ENCODE measurements at regions not wholly inside any gene's neighbourhood (a gene's known extent, or its start where the extent isn't known, plus 50 kb on each side); places are given as distances from the start of the nearest gene placed in this dataset.

DNA sequence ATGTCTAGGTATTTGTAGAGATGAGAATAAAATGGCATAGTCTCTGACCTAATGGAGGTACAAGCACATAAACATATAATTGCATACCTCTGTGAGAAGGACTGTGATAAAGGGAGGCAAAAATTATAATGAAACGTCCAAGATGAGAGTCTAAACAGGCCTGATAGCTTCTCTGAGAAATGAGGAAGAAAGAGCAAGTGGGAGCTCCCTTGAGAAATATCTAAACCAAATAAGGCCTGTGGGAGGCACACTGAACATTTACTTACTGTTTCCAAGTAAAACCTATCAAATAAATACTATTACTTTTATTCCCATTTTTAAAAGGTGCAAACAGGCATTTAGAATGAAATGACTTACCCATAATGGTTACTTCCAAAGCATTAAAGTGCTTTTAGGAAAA is 125.6 kb upstream of the PAPPA start:
- TF ChIP-seq, protein P1, sequence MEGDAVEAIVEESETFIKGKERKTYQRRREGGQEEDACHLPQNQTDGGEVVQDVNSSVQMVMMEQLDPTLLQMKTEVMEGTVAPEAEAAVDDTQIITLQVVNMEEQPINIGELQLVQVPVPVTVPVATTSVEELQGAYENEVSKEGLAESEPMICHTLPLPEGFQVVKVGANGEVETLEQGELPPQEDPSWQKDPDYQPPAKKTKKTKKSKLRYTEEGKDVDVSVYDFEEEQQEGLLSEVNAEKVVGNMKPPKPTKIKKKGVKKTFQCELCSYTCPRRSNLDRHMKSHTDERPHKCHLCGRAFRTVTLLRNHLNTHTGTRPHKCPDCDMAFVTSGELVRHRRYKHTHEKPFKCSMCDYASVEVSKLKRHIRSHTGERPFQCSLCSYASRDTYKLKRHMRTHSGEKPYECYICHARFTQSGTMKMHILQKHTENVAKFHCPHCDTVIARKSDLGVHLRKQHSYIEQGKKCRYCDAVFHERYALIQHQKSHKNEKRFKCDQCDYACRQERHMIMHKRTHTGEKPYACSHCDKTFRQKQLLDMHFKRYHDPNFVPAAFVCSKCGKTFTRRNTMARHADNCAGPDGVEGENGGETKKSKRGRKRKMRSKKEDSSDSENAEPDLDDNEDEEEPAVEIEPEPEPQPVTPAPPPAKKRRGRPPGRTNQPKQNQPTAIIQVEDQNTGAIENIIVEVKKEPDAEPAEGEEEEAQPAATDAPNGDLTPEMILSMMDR (IDR thresholded peaks at IDR 0.05; ENCODE audit: borderline replicate concordance, insufficient read depth, low read depth, low read length): no peak
- no peak overlapping the region for H3K4me3 ChIP-seq (ENCODE audit: low read depth, low read length)

DNA sequence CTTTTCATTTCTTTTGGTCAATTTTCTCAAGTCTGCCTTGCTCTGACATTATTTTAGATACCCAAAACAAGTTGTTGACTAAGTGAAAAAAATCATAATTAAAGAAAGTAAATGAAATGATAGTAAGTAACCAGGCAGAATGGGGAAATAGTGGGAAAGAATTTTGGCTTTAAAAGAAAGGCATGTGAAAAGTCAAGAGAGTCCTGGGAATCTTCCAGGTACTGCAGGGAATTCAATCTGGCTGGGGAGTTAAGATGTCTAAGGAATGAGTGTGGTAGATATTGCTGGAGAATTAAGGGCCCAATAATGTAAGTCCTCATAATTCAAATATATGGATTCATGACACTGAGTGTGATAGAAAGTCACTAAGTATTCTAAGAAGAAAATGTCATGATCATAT is 123.1 kb upstream of the PAPPA start:
- no peak overlapping the region for H3K4me3 ChIP-seq (ENCODE audit: low read depth, low read length)
- TF ChIP-seq, protein P1 (IDR thresholded peaks at IDR 0.05; ENCODE audit: borderline replicate concordance, insufficient read depth, low read depth, low read length): no peak

DNA sequence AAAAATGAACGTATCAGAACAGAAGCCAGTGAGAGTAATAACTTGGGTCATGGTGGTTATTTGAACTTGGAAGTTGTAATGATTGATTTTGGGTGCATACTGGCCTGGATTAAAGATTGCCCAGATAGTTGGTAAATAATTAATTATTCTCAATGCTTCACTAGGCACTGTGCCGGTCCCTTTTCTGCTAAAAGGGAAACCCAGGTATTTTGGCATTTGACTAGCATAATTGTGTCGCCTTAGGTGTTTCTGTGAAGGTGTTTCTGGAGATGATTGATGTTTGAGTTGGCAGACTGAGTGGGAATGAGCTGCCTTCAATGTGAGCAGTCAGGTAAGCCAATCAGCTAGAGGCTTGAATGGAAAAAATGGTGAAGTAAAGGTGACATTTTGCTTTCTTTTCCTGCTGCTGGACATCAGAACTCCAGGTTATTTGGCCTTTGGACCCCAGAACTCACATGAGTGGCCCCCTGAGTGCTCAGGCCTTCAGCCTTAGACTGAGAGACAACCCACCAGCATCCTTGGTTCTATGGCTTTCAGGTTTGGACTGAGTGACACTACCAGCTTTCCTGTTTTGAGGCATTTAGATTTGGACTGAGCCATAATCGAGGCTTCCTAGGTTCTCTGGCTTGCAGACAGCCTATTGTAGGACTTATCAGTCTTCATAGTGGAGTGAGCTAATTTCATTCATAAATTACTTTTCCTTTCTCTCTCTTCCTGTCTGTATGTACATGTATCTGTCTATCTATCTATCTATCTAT is 120.7 kb upstream of the PAPPA start:
- no peak overlapping the region for H3K4me3 ChIP-seq (ENCODE audit: low read depth, low read length)
- TF ChIP-seq, protein P1 (IDR thresholded peaks at IDR 0.05; ENCODE audit: borderline replicate concordance, insufficient read depth, low read depth, low read length): no peak

DNA sequence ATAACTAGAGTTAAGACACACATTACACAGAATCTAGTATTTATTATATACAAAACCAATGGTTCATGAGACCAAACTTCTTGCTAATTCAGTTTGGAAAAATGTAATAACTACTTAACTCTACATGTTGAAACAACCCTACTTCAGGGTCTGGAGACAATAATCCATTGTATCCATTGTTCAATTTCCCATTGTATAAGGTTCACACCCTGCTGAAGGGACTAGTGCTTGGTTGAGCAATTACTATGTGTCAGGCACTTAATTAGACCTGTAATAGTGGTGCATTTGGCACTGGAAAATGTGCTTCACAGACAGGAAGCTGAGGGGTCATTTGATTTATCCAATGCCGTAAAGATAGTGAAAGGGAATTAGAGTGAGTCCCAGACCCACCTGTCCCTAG is 114.3 kb upstream of the PAPPA start:
- TF ChIP-seq, protein P1 (IDR thresholded peaks at IDR 0.05; ENCODE audit: borderline replicate concordance, insufficient read depth, low read depth, low read length): no peak
- H3K4me3 ChIP-seq (ENCODE audit: low read depth, low read length): no peak overlapping the region

DNA sequence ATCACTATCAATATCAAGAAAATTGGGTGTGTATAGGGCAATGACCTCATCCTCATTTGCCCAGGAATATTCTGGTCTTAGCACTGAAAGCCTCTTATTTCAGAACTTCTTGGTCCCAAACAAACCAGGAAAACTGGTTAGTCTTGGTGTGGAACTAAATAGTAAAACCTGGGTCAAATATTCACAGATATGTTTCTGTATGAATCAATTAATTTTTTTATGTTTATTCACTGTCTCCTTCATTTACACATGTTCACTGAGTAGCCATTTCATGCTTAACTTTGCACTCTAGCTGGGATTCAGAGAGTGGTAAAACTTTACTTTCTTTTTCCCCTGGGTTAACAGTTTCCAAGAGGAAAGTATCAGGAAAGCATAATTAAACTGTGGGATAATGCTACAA is 113.7 kb upstream of the PAPPA start:
- TF ChIP-seq, protein P1 (IDR thresholded peaks at IDR 0.05; ENCODE audit: borderline replicate concordance, insufficient read depth, low read depth, low read length): no peak
- no peak overlapping the region for H3K4me3 ChIP-seq (ENCODE audit: low read depth, low read length)

DNA sequence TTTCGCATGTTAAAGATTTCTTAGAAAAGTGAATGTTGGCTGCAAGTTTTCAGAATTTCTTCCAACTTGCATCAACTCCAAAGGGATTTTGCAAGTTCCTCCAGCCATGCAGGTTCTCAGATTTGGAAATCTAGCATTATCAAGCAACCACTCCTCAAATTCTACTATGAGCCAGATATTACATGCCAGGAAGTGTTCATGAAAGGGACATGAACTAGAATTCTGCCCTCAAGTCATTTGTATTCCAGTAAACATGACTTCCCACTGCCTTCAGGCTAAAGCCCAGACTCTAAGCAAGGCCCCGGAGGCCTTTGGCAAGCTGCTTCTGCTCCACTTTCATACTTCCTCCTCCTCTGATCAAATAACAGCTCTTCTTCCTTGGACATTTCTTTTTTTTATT is 111.3 kb upstream of the PAPPA start:
- TF ChIP-seq, protein P1 (IDR thresholded peaks at IDR 0.05; ENCODE audit: borderline replicate concordance, insufficient read depth, low read depth, low read length): no peak
- no peak overlapping the region for H3K4me3 ChIP-seq (ENCODE audit: low read depth, low read length)

DNA sequence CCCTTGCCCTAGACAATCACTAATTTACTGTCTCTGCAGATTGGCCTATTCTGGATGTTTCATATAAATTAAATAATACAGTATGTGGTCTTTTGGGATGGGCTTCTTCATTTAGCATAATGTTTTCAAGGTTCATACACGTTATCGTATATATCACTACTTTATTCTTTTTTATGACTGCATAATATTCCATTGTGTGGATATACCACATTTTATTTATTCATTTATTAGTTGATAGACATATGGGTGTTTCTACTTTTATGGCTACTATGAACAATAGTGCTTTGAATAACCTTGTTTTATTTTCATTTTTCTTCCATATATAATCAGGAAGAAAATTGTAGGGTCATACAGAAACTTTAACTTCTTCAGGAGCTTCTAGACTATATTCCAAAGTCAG is 108.5 kb upstream of the PAPPA start:
- TF ChIP-seq, protein P1 (IDR thresholded peaks at IDR 0.05; ENCODE audit: borderline replicate concordance, insufficient read depth, low read depth, low read length): no peak
- H3K4me3 ChIP-seq (ENCODE audit: low read depth, low read length): no peak overlapping the region
